Ecto neural progenitor cell (in vitro differentiated cells): ENCODE measurements at regions not wholly inside any gene's neighbourhood (a gene's known extent, or its start where the extent isn't known, plus 50 kb on each side); places are given as distances from the start of the nearest gene placed in this dataset.
"Not testable (repeated sequence)": the region's sequence is repeated elsewhere in the genome, so short reads cannot be mapped to it uniquely, and the experiment has no call there.

ENCODE experiments used
- DNase-seq: peaks from one replicate; pipeline ENCODE4 v3.0.0-alpha.2; 2018; ENCODE audit warnings: low spot score

DNA sequence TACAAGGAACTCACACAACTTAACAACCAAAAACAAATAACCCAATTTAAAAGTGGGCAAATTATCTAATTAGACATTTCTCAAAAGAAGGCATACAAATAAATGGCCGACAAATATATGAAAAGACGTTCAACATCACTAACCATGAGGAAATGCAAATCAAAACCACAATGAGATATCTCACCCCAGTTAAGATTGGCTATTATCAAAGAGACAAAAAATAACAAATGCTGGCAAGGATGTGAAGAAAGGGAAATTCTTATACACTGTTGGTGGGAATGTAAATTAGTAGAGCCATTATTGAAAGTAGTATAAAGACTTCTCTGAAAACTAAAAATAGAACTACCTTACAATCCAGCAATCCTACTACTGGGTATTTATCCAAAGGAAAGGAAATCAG lies 96.7 kb upstream of the SIRPG start:
- no peak for DNase-seq

DNA sequence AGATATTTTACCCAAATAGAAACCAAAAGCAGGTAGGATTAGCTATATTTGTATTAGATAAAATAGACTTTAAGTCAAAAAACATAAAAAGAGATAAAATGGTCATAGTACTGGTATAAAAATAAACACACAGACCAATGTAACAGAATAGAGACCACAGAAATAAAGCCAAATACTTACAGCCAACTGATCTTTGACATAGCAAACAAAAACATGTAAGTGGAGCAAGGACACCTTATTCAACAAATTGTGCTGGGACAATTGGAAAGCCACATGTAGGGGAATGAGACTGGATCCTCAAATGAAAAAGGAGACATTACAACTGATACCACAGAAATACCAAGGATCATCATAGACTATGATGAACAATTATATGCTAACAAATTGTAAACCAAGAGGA lies 94.5 kb upstream of the SIRPG start:
- no peak for DNase-seq

DNA sequence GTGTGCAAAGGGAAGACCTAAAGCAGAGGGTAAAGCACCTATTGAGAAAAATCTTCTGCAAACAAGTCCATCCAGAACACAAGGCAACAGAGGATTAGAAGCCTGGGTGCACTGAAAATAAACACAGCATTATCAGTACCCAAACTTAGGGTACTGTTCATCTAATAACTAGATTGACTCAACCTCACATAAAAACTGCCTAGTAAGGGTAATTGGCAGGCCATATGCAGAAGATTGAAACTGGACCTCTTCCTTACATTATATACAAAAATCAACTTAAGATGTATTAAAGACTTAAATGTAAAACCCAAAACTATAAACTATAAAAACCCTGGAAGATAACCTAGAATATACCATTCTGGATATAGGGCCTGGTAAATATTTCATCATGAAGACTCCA lies 91.2 kb upstream of the SIRPG start:
- no peak for DNase-seq

GRCh38 chr20:1747953-1748577 lies 90.5 kb upstream of the SIRPG start:
- no peak for DNase-seq

DNA sequence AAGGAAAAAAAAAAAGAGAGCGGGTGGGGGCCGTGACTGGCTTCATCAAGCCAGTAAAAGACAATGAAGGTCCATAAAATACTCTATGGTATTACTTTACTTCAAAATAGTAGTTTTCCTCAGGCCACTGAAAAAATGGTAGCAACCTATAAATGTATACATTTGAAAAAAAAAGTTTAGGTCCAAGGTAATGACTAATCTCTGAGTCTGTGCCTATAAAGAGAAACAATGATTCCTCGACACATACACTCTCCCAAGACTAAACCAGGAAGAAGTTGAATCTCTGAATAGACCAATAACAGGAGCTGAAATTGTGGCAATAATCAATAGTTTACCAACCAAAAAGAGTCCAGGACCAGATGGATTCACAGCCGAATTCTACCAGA lies 84.5 kb upstream of the SIRPG start:
- DNase-seq: not testable (repeated sequence)

- DNase-seq: no peak
These were observed 83.9 kb upstream of the SIRPG start for GRCh38 chr20:1741309-1742048.

DNA sequence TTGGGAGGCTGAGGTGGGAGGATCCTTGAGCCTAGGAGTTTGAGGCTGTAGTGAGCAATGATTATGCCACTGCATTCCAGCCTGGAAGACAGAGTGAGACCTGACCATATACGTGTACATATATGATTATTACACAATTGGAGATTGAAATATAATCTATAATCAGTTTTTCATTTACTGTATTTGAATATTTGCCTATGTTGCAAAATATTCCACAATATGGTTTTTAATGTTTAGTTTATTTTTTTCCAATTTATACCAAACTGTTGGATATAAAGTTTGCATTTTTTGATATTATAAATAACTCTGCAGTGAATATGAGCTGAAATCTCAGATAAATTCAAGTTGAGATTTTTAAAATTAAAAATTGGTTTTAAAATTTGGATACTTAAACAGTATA lies 79.6 kb upstream of the SIRPG start:
- no peak for DNase-seq

GRCh38 chr20:1735417-1736089 lies 78.0 kb upstream of the SIRPG start:
- DNase-seq: no peak

DNA sequence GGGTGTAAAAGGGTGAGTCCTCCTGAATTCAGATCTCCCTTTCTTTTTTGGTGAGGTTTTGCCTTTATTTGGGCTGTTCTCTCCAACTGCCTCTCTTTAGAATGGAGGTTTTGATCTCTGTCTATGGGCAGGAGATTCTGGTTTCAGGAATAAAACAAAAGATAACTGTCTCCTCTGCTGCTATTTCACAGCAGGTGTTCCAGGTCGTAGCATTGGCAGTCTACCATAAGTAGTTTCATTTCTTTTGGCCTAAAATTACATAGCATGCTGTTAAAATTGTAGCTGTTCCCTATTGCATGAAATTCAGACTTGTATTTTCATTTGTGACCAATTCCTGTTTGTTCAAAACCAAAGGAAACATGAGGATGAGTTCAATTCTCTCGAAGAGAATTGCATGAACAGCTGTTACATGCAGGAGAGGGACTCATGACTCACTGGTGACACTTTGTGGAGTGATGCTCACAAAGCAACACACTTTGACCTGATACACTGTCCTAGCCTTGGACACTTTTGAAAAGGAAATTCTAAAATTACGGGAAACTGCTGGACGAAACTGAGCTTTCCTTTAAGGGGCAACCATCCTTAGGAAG lies 76.8 kb upstream of the SIRPG start:
- no peak for DNase-seq

GRCh38 chr20:1731828-1732375 lies 74.3 kb upstream of the SIRPG start:
- not testable (repeated sequence) for DNase-seq

- DNase-seq: not testable (repeated sequence)
These were observed 73.6 kb upstream of the SIRPG start for GRCh38 chr20:1730981-1731711.

GRCh38 chr20:1727303-1727702 lies 69.7 kb upstream of the SIRPG start:
- not testable (repeated sequence) for DNase-seq

GRCh38 chr20:1724901-1725300 lies 67.3 kb upstream of the SIRPG start:
- no peak for DNase-seq

GRCh38 chr20:1722513-1723050 lies 65.0 kb upstream of the SIRPG start:
- DNase-seq: no peak

- no peak for DNase-seq
These were observed 64.3 kb upstream of the SIRPG start for GRCh38 chr20:1721687-1722512.

GRCh38 chr20:1720845-1721475 lies 63.4 kb upstream of the SIRPG start:
- DNase-seq: no peak

GRCh38 chr20:1720226-1720625 lies 62.6 kb upstream of the SIRPG start:
- DNase-seq: no peak

GRCh38 chr20:1718604-1719384 lies 61.2 kb upstream of the SIRPG start:
- DNase-seq: no peak
